Kidney (tissue), 13 donors: ENCODE measurements at regions not wholly inside any gene's neighbourhood (a gene's known extent, or its start where the extent isn't known, plus 50 kb on each side); places are given as distances from the start of the nearest gene placed in this dataset.

Experiments
- DNase-seq, 5 donors: peaks; one replicate each; pipeline ENCODE4 v3.0.0-alpha.2; 2013 to 2020
- FAIRE-seq: peaks from 2 replicates; lab custom pipeline; 2012; peaks lifted over from hg19 to GRCh38; lab: Jason Lieb, UNC
- H3K27ac ChIP-seq, 2 donors: one replicate each; pipeline ENCODE4 v1.7.0; 2013; ENCODE audit warnings: low read depth in 2 of 2, low read length in 2 of 2, inconsistent platforms in 1 of 2
- H3K27me3 ChIP-seq: one replicate; pipeline ENCODE4 v1.7.1; 2013; ENCODE audit warnings: low read length, inconsistent platforms; ENCODE audit not compliant: control insufficient read depth, insufficient read depth
- H3K36me3 ChIP-seq, 3 donors: one replicate each; pipeline versions ENCODE4 v1.7.0 to v1.7.1; 2013; ENCODE audit warnings: low read length in 3 of 3, control low read depth in 1 of 3, inconsistent platforms in 1 of 3; ENCODE audit not compliant: insufficient read depth in 3 of 3, control insufficient read depth in 2 of 3
- H3K4me1 ChIP-seq, 3 donors: one replicate each; pipeline versions ENCODE4 v1.7.0 to v1.7.1; 2013; ENCODE audit warnings: low read length in 3 of 3, inconsistent platforms in 1 of 3, low read depth in 1 of 3; ENCODE audit not compliant: control insufficient read depth in 2 of 3, insufficient read depth in 2 of 3
- H3K4me3 ChIP-seq, 3 donors: one replicate each; pipeline versions ENCODE4 v1.7.0 to v1.8.1; 2013; ENCODE audit warnings: low read length in 3 of 3, control low read depth in 1 of 3, inconsistent platforms in 1 of 3
- H3K9ac ChIP-seq, 3 donors: one replicate each; pipeline versions ENCODE4 v1.7.0 to v1.7.1; 2013; ENCODE audit warnings: low read length in 3 of 3, control low read depth in 1 of 3, inconsistent platforms in 1 of 3
- H3K9me3 ChIP-seq, 3 donors: one replicate each; pipeline versions ENCODE4 v1.7.0 to v1.7.1; 2013; ENCODE audit warnings: low read length in 3 of 3, control low read depth in 1 of 3, inconsistent platforms in 1 of 3; ENCODE audit not compliant: control insufficient read depth in 2 of 3, insufficient read depth in 1 of 3
- intact Hi-C: fragments of 100-400 bp; cut with DNase I; formaldehyde crosslinking; loops from one replicate; pipeline ENCODE4 v1.11.1; 2022
- TF ChIP-seq, protein P1 (sequence below): IDR thresholded peaks from 3 replicates; pipeline ENCODE4 v1.5.1; 2012; ENCODE audit warnings: mild to moderate bottlenecking, moderate library complexity, borderline replicate concordance; ENCODE audit not compliant: insufficient read depth; ENCODE audit errors: extremely low read depth
- donor health status: control.
- donor health status: control.
- donor health status: control.
- donor health status: control.
- donor health status: control.
- donor health status: DM: yes; HTN: yes; CAD: no.
- donor health status: Normal renal cell carcinoma (clear cell type).

DNA sequence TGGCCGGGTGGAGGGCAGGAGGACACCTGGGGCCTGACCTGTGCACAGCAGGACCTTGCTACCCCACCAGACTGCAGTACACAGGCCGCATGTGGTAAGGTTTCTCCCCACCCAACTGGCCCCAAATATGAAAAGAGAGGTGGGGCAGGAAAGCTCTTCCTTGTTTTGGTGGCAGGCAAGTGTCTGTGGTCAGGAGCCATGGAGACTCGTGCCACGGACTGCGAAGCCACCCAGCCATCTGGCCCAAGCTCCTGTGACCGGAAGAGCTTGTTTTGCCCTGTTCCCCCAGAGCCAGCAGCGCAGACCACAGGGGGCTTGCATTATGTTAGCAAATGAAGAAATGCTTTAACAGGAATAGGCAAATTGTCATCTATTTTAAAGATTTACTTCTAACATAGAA lies 54.9 kb downstream of the OLIG1 start:
- intact Hi-C loops: no loop called here

GRCh38 chr21:33125680-33126375 lies 55.9 kb downstream of the OLIG1 start:
- no peak overlapping the region for H3K9ac ChIP-seq
- H3K27me3 ChIP-seq: peaks cover 2% of the 10 kb centered on the region
- no peak overlapping the region for H3K27ac ChIP-seq
- no peak for FAIRE-seq
- H3K4me1 ChIP-seq: peaks cover 0 to 2% (median 0%) of the 10 kb centered on the region in 3 donors
- intact Hi-C loops: no loop called here
- TF ChIP-seq, protein P1, sequence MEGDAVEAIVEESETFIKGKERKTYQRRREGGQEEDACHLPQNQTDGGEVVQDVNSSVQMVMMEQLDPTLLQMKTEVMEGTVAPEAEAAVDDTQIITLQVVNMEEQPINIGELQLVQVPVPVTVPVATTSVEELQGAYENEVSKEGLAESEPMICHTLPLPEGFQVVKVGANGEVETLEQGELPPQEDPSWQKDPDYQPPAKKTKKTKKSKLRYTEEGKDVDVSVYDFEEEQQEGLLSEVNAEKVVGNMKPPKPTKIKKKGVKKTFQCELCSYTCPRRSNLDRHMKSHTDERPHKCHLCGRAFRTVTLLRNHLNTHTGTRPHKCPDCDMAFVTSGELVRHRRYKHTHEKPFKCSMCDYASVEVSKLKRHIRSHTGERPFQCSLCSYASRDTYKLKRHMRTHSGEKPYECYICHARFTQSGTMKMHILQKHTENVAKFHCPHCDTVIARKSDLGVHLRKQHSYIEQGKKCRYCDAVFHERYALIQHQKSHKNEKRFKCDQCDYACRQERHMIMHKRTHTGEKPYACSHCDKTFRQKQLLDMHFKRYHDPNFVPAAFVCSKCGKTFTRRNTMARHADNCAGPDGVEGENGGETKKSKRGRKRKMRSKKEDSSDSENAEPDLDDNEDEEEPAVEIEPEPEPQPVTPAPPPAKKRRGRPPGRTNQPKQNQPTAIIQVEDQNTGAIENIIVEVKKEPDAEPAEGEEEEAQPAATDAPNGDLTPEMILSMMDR: no peak
- no peak for DNase-seq
- no peaks in the 10 kb centered on the region for H3K9me3 ChIP-seq
- H3K36me3 ChIP-seq: no peaks in the 10 kb centered on the region
- H3K4me3 ChIP-seq: no peak overlapping the region

More for the DNA sequence above, 54.9 kb downstream of the OLIG1 start:
- FAIRE-seq: no peak
- DNase-seq: no peak
- H3K4me1 ChIP-seq: peaks cover 0 to 2% (median 0%) of the 10 kb centered on the region in 3 donors
- H3K36me3 ChIP-seq: no peaks in the 10 kb centered on the region
- H3K9me3 ChIP-seq: no peaks in the 10 kb centered on the region
- H3K27ac ChIP-seq: no peak overlapping the region
- H3K27me3 ChIP-seq: peaks cover 2% of the 10 kb centered on the region
- H3K4me3 ChIP-seq: no peak overlapping the region
- H3K9ac ChIP-seq: no peak overlapping the region
- TF ChIP-seq, protein P1: no peak

DNA sequence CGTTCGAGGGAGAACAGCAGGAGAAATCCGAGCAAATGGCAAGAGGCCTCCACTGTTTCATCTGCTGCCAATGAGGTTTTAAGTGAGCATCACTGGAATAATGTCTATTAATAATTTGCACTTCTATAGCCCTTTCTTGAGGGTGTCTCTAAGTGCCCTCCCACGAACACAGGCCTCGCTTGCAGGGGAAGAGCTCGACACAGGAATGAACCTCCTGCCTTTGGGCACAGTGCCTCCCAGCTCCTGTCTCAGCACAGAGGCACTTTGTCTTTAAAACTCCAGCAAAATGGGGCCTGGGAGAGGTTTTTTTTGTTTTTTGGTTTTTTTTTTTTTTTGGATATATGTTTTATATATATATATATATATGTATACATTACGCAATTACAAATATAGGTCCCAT lies 56.6 kb downstream of the OLIG1 start:
- H3K27me3 ChIP-seq: peaks cover 2% of the 10 kb centered on the region
- H3K4me3 ChIP-seq: no peak overlapping the region
- H3K27ac ChIP-seq: no peak overlapping the region
- H3K36me3 ChIP-seq: no peaks in the 10 kb centered on the region
- DNase-seq (no peak), FAIRE-seq (no peak)
- TF ChIP-seq, protein P1: no peak
- no peak overlapping the region for H3K9ac ChIP-seq
- peaks cover 0 to 2% (median 0%) of the 10 kb centered on the region in 3 donors for H3K4me1 ChIP-seq
- intact Hi-C loops: no loop called here
- H3K9me3 ChIP-seq: no peaks in the 10 kb centered on the region
